ENCODE measurements at regions not wholly inside any gene's neighbourhood (a gene's known extent, or its start where the extent isn't known, plus 50 kb on each side); places are given as distances from the start of the nearest gene placed in this dataset.

DNA sequence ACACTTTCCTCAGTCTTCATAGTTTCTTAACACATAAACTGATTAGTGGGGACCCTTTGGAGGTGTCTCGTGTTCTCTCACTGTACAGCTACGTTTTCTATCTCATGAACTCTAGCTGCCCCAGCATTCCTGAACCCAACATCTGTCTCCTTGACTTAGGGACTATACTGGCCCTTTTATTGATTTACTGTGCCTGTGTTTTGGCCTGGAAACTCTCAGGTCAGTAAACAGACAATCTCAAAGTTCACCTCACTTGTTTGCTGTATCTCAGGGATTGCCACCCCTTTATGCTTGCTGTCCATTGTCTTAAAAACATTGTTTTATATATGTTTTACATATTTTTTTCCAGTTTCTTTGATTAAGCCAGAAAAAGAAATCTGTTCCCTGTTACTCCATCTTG, 222.8 kb downstream of the FAM170A start:
- Histone ChIP-seq H3K4me3 (no peak overlapping the region), H3K27ac (no peak overlapping the region), H3K9me3 (no peaks in the 10 kb centered on the region), H3K36me3 (no peaks in the 10 kb centered on the region), H3K27me3 (no peaks in the 10 kb centered on the region), H3K4me1 (no peaks in the 10 kb centered on the region)
- no peak for ATAC-seq
- 15 to 47% methylated on average over 2 of the region's 2 CpGs for WGBS, 2 donors (ENCODE audit: low coverage in 1 of 2)
- no peak for TF ChIP-seq EP300 (IDR thresholded peaks at IDR 0.05)
- no peak for TF ChIP-seq POLR2A (IDR thresholded peaks at IDR 0.05)
- TF ChIP-seq, protein P1, sequence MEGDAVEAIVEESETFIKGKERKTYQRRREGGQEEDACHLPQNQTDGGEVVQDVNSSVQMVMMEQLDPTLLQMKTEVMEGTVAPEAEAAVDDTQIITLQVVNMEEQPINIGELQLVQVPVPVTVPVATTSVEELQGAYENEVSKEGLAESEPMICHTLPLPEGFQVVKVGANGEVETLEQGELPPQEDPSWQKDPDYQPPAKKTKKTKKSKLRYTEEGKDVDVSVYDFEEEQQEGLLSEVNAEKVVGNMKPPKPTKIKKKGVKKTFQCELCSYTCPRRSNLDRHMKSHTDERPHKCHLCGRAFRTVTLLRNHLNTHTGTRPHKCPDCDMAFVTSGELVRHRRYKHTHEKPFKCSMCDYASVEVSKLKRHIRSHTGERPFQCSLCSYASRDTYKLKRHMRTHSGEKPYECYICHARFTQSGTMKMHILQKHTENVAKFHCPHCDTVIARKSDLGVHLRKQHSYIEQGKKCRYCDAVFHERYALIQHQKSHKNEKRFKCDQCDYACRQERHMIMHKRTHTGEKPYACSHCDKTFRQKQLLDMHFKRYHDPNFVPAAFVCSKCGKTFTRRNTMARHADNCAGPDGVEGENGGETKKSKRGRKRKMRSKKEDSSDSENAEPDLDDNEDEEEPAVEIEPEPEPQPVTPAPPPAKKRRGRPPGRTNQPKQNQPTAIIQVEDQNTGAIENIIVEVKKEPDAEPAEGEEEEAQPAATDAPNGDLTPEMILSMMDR (IDR thresholded peaks at IDR 0.05), result no peak

DNA sequence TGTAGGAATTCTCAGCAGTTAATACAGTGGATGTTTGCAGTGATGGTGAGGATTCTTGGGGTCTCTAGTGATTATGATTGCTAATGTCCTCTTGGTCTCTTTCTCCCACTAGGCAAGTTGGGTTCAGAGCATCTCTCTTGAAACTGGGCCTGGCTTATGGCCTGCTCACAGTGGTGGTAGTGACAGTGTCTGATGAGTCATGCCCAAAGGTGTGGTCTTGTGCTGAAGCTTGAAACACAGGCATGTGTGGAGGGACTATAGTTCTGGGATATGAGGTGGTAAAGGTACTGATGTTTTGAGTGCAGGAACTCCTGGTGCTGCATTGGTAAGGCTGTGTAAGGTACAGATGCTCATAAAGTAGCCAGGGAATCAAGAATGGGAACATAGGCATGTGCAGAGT, 231.1 kb downstream of the FAM170A start:
- Histone ChIP-seq H3K4me1 (no peaks in the 10 kb centered on the region), H3K36me3 (no peaks in the 10 kb centered on the region), H3K27me3 (no peaks in the 10 kb centered on the region), H3K27ac (no peak overlapping the region), H3K9me3 (peaks cover 0 to 4% (median 0%) of the 10 kb centered on the region in 3 donors), H3K4me3 (no peak overlapping the region)
- no peak for ATAC-seq
- TF ChIP-seq, protein P1 (IDR thresholded peaks at IDR 0.05), result no peak

DNA sequence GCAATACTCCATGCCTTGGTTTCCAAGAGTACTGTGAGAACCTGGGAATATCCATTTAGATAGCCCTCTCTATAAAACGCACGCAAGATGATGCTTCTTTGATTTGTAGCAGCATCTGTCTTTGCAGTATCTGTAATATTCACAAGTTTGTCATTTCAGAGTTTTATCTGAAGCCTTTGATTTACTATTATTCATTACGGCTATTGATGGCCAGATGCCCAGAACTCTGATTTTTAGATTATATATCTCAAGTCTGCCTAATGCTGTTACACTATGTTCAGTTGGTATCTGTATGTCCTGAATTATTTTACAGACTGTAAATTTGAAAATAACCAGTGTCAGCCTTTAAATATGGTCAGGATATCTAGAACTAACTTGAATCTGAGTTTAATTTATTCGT, 233.3 kb downstream of the FAM170A start:
- ATAC-seq, result no peak
- no peaks in the 10 kb centered on the region for H3K27me3 ChIP-seq
- H3K27ac ChIP-seq, result no peak overlapping the region
- WGBS, 2 donors (ENCODE audit: low coverage in 1 of 2), result 51 to 55% methylated on average over 4 of the region's 4 CpGs
- H3K4me1 ChIP-seq, result no peaks in the 10 kb centered on the region
- peaks cover 0 to 4% (median 0%) of the 10 kb centered on the region in 3 donors for H3K9me3 ChIP-seq
- H3K4me3 ChIP-seq, result no peak overlapping the region
- H3K36me3 ChIP-seq, result no peaks in the 10 kb centered on the region
- TF ChIP-seq EP300 (IDR thresholded peaks at IDR 0.05) (no peak), POLR2A (IDR thresholded peaks at IDR 0.05) (no peak), POLR2AphosphoS5 (IDR thresholded peaks at IDR 0.05) (no peak)
- TF ChIP-seq, protein P1 (IDR thresholded peaks at IDR 0.05), result no peak

DNA sequence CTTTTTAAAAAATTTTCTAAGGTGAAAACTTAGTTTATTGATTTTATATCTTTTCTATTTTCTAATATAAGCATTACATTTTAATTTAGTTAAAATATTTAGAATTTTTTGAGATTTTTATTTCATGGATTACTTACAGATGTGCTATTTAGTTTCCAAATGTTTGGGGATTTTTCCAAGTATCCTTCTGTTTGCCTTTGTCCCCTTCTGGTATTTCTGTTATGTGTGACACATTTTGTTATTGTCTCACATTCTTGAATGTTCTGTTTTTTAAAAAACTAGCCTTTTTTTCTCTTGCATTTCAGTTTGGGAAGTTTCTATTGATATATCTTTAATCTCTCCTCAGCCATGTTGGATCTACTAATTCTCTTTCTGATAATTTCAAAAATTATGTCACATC, 234.9 kb downstream of the FAM170A start:
- no peak for TF ChIP-seq POLR2A (IDR thresholded peaks at IDR 0.05)
- TF ChIP-seq EP300 (IDR thresholded peaks at IDR 0.05), result no peak
- TF ChIP-seq, protein P1 (IDR thresholded peaks at IDR 0.05), result no peak
- TF ChIP-seq POLR2AphosphoS5 (IDR thresholded peaks at IDR 0.05), result no peak
- no peaks in the 10 kb centered on the region for H3K36me3 ChIP-seq
- no peak for ATAC-seq

DNA sequence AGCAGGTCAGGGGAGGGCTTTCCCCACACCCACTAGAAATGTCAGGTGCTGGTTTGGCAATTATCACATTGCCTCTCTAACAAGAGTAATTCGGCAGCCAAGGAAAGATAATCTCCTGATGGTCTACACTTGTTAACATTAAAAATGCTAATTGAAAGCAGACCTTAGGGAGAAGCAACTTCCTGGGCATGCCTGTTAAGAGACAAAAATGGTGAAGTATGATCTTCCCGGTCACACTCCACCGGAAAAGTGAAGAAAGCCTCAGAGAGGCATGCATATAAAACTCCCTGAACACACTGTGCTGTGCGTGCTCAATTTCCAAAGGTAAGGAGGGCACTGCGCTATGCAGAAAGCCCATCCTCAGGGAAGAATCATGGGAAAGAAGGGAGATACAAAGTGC, 244.3 kb downstream of the FAM170A start:
- WGBS, 2 donors (ENCODE audit: low coverage in 1 of 2), result 78 to 88% methylated on average over 4 to 5 of the region's 5 CpGs
- Histone ChIP-seq H3K27me3 (no peaks in the 10 kb centered on the region), H3K9me3 (no peaks in the 10 kb centered on the region), H3K36me3 (no peaks in the 10 kb centered on the region), H3K4me3 (no peak overlapping the region), H3K27ac (no peak overlapping the region), H3K4me1 (no peaks in the 10 kb centered on the region)
- no peak for TF ChIP-seq POLR2A (IDR thresholded peaks at IDR 0.05)
- no peak for TF ChIP-seq POLR2AphosphoS5 (IDR thresholded peaks at IDR 0.05)
- TF ChIP-seq, protein P1 (IDR thresholded peaks at IDR 0.05), result no peak
- TF ChIP-seq EP300 (IDR thresholded peaks at IDR 0.05), result no peak
- no peak for ATAC-seq

More for the DNA sequence above, 234.9 kb downstream of the FAM170A start:
- H3K27ac ChIP-seq, result no peak overlapping the region
- H3K4me3 ChIP-seq, result no peak overlapping the region
- no peaks in the 10 kb centered on the region for H3K4me1 ChIP-seq
- no peaks in the 10 kb centered on the region for H3K27me3 ChIP-seq
- peaks cover 0 to 4% (median 0%) of the 10 kb centered on the region in 3 donors for H3K9me3 ChIP-seq
